ENCODE measurements at regions not wholly inside any gene's neighbourhood (a gene's known extent, or its start where the extent isn't known, plus 50 kb on each side); places are given as distances from the start of the nearest gene placed in this dataset.
"Not testable (repeated sequence)": the region's sequence is repeated elsewhere in the genome, so short reads cannot be mapped to it uniquely, and the experiment has no call there.

DNA sequence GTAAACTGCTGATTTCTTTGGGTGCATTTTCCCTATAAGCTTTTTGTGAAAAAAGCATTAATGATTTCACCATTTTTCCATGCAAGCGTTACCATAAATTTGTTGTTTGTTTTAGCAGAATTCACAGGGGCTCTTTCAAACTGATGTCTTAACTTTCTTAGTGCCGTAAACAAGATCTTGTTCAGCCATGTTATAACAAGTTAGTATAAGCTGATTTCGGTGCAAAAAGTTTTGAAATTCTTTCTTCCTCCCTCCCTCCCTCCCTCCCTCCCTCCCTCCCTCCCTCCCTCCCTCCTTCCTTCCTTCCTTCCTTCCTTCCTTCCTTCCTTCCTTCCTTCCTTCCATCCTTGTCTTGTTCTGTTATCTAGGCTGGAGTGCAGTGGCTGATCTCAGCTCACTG, 71.7 kb upstream of the CHORDC1 start:
- no peak for DNase-seq (ENCODE audit: low spot score)

DNA sequence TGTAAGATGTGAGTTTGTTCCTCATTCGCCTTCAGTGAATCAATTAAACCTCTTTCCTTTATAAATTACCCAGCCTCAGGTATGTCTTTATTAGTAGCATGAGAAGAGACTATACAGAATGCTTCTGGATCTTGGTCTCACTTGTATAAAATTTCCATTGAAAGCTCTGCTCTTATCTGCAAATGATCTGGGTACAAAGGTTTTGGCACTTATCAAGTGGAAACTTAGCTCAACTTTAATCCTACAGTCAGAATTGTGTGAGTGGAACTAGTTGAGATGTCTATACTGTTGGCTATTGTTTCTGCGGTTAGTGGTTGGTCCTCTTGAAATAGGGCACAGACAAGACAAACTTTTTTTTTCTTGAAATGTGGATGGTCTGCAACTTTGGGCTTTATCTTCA, 71.2 kb upstream of the CHORDC1 start:
- no peak for DNase-seq (ENCODE audit: low spot score)

DNA sequence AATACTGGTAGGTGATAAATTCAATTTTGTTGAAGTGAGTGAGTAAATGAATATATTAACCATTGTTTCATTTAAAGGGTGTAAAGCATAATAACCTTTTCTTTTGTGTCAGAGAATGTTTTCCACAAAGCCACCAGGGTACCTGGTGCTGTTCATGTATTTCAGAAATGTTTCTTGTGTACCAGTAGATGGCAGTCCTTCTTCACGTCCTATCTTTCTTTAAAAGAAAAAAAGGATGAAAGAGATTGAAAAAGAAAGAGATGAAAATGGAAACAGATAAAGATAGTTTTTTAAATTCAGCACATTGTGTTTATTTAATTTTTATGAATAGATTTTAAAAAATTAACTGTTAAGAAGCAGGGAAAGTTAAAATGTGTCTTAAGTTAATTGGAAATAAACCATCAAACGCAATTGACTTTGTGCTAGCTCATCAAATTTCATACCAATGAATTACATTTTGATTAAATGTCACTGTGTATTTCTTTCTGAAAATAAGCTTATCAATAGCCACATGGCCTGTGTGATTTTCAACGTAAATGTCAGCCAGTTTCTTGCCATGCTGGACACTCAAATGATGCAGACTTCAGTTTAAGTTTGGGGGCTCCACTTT, 65.5 kb upstream of the CHORDC1 start:
- DNase-seq (ENCODE audit: low spot score): no peak

DNA sequence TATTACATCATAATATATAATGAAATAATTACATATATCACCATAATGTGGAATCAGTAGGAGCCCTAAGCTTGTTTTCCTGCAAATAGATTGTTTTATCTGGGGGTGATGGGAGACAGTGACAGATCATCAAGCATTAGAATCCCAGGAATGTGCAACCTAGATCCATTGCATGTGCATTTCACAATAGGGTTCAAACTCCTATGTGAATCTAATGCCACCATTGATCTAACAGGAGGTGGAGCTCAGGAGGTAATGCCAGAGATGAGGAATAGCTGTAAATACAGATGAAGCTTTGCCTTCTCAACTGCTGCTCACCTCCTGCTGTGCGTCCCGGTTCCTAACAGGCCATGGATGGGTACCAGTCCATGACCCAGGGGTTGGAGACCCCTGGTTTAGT, 63.8 kb upstream of the CHORDC1 start:
- DNase-seq (ENCODE audit: low spot score): no peak

DNA sequence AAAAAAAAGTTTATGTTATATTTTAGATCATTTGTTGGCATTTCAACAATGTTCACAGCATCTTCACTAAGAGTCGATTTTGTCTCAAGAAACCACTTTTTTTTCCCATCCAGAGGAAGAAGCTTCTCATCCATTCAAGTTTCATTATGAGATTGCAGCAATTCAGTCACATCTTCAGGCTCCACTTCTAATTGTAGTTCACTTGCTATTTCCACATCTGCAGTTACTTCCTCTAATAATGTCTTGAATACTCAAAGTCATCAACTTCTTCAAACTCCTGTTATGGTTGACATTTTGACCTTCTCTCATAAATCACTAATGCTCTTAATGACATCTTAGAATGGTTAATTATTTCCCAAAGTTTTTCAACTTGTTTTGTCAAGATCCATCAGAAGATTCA, 61.3 kb upstream of the CHORDC1 start:
- no peak for DNase-seq (ENCODE audit: low spot score)

DNA sequence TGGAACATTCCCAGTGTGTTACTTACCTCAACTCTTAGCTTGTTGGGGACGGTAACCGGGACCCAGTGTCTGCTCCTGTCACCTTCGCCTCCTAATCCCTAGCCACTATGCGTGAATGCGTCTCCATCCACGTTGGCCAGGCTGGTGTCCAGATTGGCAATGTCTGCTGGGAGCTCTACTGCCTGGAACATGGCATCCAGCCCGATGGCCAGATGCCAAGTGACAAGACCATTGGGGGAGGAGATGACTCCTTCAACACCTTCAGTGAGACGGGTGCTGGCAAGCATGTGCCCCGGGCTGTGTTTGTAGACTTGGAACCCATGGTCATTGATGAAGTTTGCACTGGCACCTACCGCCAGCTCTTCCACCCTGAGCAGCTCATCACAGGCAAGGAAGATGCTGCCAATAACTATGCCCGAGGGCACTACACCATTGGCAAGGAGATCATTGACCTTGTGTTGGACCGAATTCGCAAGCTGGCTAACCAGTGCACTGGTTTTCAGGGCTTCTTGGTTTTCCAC, 59.8 kb upstream of the CHORDC1 start:
- DNase-seq (ENCODE audit: low spot score): not testable (repeated sequence)

DNA sequence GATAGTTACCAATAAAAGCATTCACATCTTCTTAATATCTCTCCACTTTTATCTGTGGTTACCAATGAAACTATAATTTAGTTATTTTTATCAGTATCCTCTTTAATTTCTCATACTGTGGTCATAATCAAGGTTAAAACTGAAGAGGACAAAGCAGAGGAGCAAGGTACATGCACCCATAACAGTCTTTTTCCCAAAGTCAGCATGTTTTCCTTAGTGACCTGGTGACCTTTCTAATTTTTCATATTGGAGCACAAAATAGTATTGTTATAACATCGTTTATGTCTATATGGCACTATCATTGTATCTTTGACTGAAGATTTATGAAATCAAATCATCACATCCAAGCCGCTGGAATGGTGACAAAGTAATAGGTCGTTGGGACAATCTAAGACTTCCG, 51.5 kb upstream of the CHORDC1 start:
- no peak for DNase-seq (ENCODE audit: low spot score)

Data from mucosa of gallbladder (tissue), 1 donor.